Right lobe of liver (tissue), 4 donors: ENCODE measurements at regions not wholly inside any gene's neighbourhood (a gene's known extent, or its start where the extent isn't known, plus 50 kb on each side); places are given as distances from the start of the nearest gene placed in this dataset.

Source experiments
- POLR2A ChIP-seq: fragments of 450-650 bp; IDR thresholded peaks from one replicate; pipeline ENCODE4 v1.6.1; 2017; ENCODE audit warnings: antibody characterized with exemption, mild to moderate bottlenecking
- TF ChIP-seq, protein P1 (sequence below), 4 donors: fragments of 200-600 bp in 3 of 4; fragments of 450-650 bp in 1 of 4; IDR thresholded peaks; one replicate each; pipeline versions ENCODE4 v1.5.1 to v1.8.0; 2016 to 2022; ENCODE audit warnings: antibody characterized with exemption in 4 of 4, mild to moderate bottlenecking in 2 of 4
- donor health status: DM: no; HTN: no; CAD: no.
- donor health status: DM: no; HTN: no; CAD: no.
- donor health status: DM: no; HTN: yes; CAD: no.

DNA sequence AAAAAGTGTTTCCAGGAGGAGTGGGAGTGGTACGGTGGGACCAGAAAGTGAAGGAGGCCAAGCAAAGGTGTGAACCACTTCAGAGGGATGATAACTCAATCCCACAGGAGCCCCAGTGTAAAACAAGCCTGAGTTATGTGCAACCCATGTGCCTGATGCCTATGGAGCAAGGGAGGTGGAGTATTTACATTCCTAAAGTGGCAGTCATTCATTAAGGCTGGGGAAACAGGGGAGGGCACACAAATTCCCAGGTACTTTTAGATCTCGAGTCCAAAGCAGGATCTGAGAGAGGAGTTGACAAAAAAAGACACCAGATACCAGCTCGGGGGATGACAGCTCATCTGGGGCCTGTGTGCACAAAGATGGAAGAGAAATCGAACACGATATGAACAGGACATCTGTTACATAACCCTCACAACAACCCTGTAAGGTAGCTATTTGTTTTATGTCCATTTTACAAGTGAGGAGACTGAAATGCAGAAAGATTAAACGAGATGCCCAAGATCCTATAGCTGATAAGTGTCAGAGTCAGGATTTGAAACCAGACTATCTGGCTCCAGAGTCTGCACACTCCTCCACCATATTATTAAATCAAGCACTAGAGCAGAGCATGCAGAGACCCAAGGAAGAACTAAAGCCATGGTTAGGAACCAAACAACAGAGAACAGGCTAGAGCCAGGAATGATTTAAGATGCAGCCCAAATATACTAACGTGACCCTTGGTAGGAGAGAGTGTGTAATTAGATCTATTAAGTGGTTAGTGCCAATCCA, 91.9 kb upstream of the MAPK10 start:
- TF ChIP-seq, protein P1, sequence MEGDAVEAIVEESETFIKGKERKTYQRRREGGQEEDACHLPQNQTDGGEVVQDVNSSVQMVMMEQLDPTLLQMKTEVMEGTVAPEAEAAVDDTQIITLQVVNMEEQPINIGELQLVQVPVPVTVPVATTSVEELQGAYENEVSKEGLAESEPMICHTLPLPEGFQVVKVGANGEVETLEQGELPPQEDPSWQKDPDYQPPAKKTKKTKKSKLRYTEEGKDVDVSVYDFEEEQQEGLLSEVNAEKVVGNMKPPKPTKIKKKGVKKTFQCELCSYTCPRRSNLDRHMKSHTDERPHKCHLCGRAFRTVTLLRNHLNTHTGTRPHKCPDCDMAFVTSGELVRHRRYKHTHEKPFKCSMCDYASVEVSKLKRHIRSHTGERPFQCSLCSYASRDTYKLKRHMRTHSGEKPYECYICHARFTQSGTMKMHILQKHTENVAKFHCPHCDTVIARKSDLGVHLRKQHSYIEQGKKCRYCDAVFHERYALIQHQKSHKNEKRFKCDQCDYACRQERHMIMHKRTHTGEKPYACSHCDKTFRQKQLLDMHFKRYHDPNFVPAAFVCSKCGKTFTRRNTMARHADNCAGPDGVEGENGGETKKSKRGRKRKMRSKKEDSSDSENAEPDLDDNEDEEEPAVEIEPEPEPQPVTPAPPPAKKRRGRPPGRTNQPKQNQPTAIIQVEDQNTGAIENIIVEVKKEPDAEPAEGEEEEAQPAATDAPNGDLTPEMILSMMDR (IDR thresholded peaks at IDR 0.05) = no peak
- TF ChIP-seq POLR2A = no peak
